ENCODE measurements at regions not wholly inside any gene's neighbourhood (a gene's known extent, or its start where the extent isn't known, plus 50 kb on each side); places are given as distances from the start of the nearest gene placed in this dataset.

DNA sequence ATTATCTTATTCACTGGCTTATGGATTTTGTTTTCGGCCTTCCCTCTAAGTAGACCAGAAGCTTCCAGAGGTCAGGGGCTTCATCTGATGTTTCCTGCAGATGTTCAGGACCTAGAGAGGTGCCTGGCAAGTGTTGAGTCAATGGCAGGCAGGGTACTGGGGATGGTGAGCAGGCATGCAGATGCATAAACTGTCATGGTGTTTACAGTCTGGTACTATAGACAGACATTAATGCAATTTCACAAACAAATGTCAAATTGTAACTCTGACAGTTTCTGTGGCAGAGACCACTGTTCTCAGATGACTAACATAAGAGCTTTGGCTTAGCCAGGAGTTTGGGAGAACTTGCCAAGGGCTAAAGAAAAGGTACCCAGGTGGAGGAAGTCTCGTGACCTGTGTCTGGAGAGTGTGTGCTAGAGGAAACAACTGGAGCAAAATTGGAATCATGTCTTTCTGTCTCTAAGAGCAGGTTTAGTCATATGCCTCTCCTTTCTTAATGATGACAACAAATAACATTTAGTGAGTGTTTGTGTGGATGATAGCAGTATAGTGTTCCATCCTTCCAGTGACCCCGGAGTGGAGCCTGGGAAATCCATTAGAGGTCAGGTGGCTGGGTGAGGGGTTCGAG is 53.7 kb upstream of the TRAK1 start:
- in situ Hi-C loops (cut with HindIII; ENCODE audit: low pct_unique_long_range_greater_than_20kb, low sequenced_read_pairs) = no loop called here
- DNase-seq (ENCODE audit: low read depth) = no peak

DNA sequence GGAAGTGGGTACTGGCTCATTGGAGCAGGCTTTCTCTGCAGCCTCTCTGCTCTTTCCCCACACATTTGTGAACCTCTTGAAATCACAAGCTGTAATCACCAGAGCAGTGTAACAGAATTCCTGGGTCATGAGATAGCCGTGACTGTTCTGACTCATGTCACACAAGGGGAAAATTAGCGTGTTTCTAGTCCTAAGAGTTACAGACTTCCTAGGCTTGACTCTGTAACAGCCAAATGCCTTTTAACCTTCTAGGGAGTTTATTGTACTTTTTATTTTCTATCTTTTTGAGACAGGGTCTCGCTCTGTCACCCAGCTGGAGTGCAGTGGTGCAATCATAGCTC is 54.7 kb upstream of the TRAK1 start:
- peak; percentile 81 for DNase-seq (ENCODE audit: low read depth)
- in situ Hi-C loops (cut with HindIII; ENCODE audit: low pct_unique_long_range_greater_than_20kb, low sequenced_read_pairs) = no loop called here

DNA sequence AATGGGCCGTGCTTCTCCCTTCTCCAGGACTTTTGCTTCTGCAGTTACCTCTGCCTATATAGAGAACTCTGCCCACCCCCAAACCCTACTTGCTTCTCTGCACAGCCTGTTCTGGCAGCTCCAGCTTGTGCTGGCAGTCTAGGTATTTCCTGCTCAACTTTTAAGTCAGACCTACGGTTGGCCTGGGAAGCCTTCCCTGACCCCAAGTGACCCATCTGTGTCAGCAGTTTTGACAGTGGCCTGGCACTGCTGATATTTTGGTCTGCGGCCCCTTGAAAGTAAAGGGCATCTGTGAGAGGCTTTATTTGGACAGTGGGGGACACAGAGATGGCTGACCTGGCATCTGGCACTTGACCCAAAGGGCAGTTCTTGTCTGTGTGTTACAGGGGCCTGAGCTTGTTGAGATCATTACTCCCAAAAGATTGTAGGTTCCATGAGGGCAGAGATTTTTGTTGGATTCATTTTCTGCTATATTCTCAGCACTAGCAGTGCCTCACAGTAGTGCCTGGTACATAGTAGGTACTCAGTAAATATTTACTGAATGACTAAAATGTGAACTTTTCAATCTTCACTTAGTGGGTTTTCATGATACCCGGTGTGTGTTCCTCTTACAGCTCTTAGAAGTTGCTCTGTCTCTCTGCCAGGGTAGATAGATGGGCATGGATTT is 55.2 kb upstream of the TRAK1 start:
- in situ Hi-C loops (cut with HindIII; ENCODE audit: low pct_unique_long_range_greater_than_20kb, low sequenced_read_pairs) = no loop called here

DNA sequence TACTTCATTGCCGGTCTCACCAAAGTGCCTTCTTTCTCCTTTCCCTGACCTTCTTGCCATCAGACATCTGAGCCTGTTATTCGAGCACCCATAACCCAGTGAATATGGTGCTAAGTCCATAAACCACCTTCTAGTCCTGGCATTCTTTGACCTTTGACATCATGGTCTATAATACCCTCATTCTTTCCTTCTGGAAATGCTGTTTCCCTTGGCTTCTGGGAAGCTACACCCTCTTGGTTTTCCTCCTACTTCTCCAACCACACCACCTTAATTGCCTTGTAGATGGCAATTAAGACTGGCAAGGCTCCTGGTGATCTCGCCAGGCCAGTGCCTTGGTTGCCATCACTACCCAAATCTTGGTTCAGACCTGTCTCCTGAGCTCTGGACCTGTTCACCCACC is 56.1 kb upstream of the TRAK1 start:
- in situ Hi-C loops (cut with HindIII; ENCODE audit: low pct_unique_long_range_greater_than_20kb, low sequenced_read_pairs) = no loop called here
- no peak for DNase-seq (ENCODE audit: low read depth)

More for the DNA sequence above, 55.2 kb upstream of the TRAK1 start:
- DNase-seq (ENCODE audit: low read depth) = no peak

DNA sequence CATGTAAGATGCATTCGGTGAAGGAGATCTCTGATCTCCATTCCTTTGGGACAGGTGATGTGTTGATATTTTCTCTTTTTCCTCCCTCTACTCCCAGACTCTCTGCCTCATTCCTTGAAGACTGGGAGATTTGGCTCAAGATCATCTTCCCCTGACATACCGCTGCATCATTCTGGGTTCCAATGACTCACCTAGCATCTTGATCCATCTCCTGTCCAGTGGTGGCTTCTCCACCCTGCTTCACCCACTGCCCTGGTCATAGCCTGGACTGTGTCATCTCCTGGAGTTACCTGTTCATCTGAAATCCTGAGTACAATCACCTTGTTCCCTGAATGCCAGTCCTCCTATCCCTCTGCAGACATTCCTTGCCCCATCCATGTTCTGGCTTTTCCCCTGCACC is 57.4 kb upstream of the TRAK1 start:
- peak; percentile 32 for DNase-seq (ENCODE audit: low read depth)
- in situ Hi-C loops (cut with HindIII; ENCODE audit: low pct_unique_long_range_greater_than_20kb, low sequenced_read_pairs) = no loop called here

DNA sequence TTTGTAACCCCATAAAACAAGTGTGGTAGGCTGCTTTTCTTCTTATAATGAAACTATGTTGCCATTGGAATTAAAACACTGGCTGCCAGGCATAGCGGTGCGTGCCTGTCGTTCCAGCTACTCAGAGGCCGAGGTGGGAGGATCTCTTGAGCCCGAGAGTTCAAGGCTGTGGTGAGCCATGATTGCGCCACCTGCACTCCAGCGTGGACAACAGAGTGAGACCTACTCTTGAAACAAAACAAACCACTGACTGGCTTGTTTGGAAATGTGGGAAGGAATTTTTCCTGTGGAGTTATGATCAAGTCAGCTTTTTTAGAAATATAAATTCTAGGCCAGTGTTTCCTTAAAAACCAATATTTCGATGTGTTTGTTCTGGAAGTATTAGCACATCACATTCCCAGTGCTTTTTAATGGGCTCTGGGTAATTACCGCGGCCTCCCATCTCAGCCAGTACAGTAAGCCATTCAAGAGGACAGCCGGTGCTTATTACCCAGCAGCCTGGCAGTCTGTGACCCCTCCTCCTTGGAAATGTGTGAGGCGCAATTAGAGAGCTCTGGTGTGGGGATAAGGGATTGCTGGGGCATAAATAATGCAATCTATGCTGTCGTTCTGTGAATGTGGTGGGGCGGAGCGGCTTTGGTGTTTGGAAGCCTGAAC is 58.3 kb upstream of the TRAK1 start:
- DNase-seq (ENCODE audit: low read depth) = peak; percentile 78
- in situ Hi-C loops (cut with HindIII; ENCODE audit: low pct_unique_long_range_greater_than_20kb, low sequenced_read_pairs) = no loop called here

DNA sequence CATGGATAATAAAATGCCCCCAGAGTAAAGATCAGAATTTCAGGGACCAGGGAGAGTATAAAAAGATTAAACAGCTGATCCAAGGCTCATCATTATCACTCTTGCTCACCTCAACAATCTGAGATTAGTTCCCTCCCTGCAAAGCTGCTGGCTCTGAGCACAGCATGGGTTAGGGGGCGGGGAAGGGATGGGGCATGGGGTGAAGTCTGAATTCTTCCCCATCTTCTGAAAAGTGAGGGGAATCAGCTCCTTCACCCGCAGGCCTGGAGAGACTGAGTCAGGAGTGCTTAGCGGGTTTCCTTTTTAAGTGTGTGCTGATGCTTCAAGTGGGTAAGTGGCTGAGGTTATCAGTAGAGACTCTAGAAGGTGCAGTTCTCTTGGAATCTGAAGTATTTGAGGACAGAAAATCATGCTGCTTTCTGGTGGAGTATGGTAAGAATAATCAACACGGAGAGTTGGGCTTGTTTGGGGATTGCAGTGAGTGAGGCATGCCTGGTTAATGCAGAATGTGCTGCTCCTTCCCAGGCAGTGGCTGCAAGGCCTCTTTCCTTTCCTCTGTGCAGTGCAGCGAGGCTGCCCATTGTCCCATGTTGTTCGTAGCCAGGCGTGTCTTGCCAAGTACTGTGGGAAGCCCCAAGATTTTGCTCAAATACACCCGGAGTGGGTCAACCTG is 59.2 kb upstream of the TRAK1 start:
- in situ Hi-C loops (cut with HindIII; ENCODE audit: low pct_unique_long_range_greater_than_20kb, low sequenced_read_pairs) = no loop called here
- peak; percentile 54 for DNase-seq (ENCODE audit: low read depth)

DNA sequence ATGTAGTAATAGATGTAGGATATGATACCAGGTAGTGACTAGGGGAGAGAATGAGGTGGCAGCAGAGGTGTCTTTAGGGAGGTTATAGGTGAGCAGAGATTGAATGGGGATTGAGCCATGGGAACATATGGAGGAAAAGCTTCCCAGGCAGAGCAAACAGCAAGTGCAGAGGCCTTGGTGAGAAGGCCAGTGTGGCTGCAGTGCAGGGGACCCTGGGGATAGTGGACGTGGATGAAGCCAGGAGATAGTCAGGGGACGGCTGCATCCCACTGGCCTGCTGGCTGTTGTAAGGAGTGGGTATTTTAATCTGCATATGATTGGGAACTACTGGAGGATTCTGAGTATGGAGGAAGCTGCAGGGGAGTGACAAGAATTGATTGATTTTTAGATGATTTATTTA is 62.7 kb upstream of the TRAK1 start:
- no peak for DNase-seq (ENCODE audit: low read depth)
- in situ Hi-C loops (cut with HindIII; ENCODE audit: low pct_unique_long_range_greater_than_20kb, low sequenced_read_pairs) = no loop called here

DNA sequence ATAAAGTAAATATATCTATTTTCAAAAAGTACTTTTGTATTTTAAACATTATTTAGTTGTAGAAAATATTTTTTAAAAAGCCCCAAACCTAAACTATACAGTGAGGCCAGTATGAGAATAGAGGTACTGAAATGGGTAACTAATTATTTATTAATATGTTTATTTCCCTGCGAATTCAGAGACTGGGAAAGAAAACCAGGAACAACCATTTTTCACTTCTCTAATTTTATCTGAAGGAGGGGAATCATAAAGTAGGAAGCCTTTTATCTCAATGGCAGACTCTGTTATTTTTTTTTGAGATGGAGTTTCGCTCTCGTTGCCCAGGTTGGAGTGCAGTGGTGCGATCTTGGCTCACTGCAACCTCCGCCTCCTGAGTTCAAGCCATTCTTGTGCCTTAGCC is 63.6 kb upstream of the TRAK1 start:
- DNase-seq (ENCODE audit: low read depth) = no peak
- in situ Hi-C loops (cut with HindIII; ENCODE audit: low pct_unique_long_range_greater_than_20kb, low sequenced_read_pairs) = no loop called here

DNA sequence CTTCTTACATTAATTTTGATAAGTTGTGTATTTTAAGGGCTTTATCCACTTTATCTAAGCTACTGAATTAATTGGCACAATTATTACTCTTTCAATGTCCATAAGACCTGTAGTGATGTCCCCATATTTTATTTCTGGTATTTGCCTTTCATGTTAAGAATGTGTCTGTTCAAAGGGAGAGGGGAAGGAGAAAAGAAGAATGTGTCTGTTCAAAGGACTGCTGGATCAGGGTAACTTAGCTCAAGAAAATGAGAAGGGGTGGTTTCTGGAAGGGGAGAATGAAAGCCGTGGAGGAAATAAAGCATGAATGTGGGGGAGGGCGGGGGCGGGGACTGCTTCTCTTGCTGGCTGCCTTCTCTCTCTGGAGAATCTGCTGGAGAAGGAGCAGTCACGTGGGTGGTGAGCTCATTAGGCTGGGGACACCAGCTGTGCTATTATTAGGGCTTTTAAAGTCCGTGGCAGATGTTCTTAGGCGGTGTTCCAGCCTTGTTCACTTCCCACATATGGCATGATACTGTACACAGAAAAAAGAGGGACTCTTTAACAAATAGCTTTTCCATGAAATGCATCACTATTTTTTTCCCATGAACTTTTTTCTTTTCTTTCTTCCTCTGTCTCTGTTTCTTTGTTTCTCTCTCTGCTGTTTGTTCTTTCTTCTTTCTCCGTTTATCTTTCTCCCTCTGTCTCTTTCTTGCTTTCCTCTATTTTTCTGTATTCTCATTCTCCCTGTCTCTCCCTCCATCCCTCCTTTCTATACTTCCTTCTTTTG is 63.7 kb upstream of the ULK4 start:
- in situ Hi-C loops (cut with HindIII; ENCODE audit: low pct_unique_long_range_greater_than_20kb, low sequenced_read_pairs) = no loop called here
- peak; percentile 73 for DNase-seq (ENCODE audit: low read depth)

DNA sequence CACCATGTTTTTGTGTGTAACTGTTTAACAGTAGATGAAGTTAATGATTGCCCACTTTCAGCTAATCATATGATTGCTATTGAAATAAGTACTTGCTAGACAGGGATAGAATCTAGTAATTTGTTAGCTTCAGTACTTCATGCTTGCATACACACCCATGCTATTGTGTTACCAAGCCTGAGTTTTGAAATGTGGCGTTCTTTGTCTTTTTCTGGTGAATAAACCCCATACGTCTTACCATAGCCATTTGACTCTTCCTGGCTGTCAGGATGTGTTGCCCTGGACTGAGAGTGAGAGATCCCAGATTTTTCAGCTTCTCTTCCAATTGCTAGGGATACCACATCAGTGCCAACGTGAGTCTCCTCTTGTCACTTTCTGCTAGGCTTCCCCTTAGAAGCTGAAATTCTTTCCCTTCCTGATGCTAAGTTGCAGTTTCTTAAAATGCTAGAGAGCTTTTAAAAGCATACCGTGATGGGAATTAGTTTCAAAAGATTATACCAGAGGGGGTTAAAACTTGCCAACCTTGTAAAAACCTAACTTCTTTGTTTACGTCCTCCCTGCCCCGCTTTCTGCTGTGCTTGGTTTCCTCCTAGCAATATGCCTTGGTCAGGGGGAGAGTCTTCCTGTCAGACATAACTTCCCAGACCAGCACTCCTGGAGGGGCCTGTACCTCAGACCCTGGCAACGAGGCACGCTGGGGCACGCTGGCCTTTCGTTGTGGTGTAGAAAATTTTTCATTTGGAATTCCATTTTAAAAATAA is 62.9 kb upstream of the ULK4 start:
- in situ Hi-C loops (cut with HindIII; ENCODE audit: low pct_unique_long_range_greater_than_20kb, low sequenced_read_pairs) = no loop called here
- DNase-seq (ENCODE audit: low read depth) = peak; percentile 52

DNA sequence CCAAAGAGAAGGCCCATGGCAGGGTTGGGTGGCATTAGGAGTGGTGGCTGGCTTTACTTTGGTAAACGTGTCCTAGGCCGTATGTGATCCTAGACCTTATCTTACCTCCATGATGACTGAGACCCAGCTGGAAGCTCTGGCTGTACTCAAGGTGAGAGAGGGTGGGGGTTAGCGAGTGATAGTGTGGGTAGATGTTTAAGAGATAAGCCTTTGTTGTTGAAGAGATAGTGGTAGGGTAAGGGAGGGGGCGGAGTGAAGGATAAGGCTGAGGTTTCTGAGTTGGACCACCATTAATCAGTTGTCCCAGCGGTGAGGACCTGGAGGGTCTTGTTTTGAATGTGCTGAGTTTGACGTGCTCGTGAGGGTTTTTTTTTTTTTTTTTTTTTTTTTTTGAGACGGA is 61.5 kb upstream of the ULK4 start:
- DNase-seq (ENCODE audit: low read depth) = no peak
- in situ Hi-C loops (cut with HindIII; ENCODE audit: low pct_unique_long_range_greater_than_20kb, low sequenced_read_pairs) = no loop called here

DNA sequence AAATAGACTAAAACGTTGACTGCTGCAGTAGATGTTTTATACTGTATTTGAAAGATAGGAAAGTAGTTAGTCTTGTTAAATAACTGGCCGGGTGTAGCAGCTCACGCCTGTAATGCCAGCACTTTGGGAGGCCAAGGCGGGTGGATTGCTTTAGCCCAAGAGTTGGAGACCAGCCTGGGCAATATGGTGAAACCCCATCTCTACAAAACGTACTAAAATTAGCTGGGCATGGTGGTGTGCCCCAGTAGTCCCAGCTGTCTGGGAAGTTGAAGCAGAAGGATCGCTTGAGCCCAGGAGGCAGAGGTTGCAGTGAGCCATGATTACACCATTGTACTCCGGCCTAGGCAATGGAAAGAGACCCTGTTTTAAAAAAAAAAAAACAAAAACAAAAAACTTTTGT is 60.5 kb upstream of the ULK4 start:
- no peak for DNase-seq (ENCODE audit: low read depth)
- in situ Hi-C loops (cut with HindIII; ENCODE audit: low pct_unique_long_range_greater_than_20kb, low sequenced_read_pairs) = no loop called here

DNA sequence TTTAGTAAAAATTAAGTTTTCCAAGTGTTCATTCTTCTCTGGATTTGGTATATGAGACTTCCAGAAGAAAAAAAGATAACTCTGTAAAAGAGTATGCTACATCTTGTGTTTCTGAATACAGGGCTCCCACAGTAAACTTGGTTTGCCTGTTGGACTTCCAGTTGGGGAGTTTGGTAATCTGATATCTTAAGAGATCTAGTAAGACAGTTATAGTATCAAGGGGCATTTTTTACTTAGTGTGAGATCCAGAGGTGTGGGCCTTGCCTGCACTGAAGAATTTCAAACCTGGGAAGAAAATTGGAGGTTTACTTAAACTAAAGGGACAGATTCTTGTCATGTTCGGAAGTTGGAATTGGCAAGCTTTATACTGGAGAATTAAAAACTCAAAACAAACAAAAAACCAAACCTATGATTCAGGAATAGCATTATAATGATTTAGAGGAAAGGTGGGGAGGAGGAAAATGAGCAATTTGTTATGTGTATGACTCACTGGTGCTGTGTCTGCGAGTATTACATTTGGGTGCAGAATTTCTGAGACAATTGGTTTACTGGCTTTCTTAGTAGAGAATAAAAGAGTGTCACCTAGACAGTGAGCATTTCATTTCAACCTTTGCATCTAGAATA is 58.9 kb upstream of the ULK4 start:
- in situ Hi-C loops (cut with HindIII; ENCODE audit: low pct_unique_long_range_greater_than_20kb, low sequenced_read_pairs) = no loop called here
- peak; percentile 74 for DNase-seq (ENCODE audit: low read depth)

DNA sequence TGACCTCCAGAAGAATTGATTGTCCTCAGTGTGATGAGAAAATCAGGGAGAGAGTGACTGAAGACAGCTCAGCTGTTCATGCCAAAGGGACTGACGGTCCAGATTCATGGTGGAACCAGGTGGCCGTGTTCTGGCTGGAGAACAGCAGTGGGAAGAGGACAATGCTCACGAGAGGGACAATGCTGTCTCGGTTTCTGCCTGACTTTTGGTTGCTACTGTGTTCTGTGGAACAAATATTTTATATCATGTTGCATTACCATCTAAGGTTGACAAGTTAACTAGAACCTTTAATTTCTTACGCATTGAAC is 58.0 kb upstream of the ULK4 start:
- in situ Hi-C loops (cut with HindIII; ENCODE audit: low pct_unique_long_range_greater_than_20kb, low sequenced_read_pairs) = no loop called here

DNA sequence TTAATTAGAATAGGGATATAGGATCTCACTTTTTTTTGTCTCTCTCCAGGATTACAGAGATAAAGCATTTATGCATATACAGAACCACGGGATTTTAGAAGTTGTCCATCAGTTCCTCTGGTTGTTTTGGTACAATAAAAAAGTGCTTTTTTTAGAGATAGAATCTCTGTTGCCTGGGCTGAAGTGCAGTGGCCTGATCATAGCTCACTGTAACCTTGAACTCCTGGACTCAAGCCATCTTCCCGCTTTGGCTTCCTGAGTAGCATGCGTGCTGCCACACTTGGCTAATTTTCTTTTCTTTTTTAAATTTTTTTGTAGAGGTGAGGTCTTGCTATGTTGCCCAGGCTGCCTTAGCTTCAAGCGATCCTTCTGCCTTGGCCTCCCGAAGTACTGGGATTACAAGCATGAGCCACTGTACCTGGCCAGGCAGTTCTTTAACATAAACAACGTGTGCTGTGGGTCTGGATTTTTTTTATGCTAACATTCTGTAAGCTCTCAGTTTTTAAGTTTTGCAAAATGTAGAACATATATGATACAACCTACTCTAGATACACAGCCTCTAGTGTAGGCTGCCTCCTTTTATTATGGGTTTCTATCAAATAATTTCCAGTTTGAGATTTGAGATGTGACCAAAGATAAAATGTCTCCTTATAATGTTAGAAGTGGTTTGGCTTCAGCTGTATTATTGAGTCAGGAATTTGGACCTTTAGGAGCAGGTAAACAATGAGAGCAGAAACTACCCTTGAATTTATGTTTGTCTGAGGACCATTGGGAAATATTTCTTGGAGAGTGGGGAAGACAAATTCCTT is 57.4 kb upstream of the ULK4 start:
- DNase-seq (ENCODE audit: low read depth) = no peak
- in situ Hi-C loops (cut with HindIII; ENCODE audit: low pct_unique_long_range_greater_than_20kb, low sequenced_read_pairs) = no loop called here

More for the DNA sequence above, 58.0 kb upstream of the ULK4 start:
- no peak for DNase-seq (ENCODE audit: low read depth)

DNA sequence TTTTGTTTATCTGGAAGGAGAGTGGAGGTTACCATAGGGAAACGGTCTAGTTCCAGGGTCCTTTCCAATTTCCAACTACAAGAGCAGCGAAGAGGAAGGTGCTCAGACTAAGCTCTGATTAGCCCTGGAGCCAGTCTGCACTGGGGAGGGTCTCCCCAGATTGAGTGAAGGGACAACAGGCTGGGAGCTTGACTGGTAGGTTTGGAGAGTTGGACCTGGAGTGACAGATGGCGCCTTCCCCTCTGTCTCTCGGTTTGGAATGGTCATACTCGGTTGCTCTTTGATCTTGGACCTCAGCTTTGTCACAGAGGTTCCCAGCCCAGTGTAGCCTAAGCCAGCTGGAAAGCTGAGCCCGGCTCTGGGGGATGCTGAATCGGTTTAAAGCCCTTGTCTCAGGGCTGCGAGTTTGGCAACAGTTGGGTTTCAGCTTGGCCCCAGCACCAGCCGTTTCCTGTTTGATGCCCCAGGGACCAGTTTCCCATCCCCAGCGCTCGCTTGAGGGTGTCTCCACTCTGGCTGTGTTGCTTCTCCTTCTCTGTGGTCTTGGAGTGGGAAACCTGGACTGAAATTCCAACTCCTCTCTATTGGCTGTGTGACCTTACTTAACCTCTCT is 53.1 kb upstream of the ULK4 start:
- in situ Hi-C loops (cut with HindIII; ENCODE audit: low pct_unique_long_range_greater_than_20kb, low sequenced_read_pairs) = loop anchor here (5.0 kb wide), 1 partner anchor 67 kb away; no protein-coding TSS in a partner anchor
- peak; percentile 30 for DNase-seq (ENCODE audit: low read depth)

All from Caki2 (cell line).